ENCODE measurements at regions not wholly inside any gene's neighbourhood (a gene's known extent, or its start where the extent isn't known, plus 50 kb on each side); places are given as distances from the start of the nearest gene placed in this dataset.

GRCh38 chr5:61613679-61614078, 281.6 kb downstream of the ZSWIM6 start:
- no peak overlapping the region for H3K4me3 ChIP-seq (ENCODE audit: low read length)
- no peaks in the 10 kb centered on the region for H3K9me3 ChIP-seq (ENCODE audit: control insufficient read depth, low read length)
- no peaks in the 10 kb centered on the region for H3K4me1 ChIP-seq (ENCODE audit: control insufficient read depth, insufficient read depth, low read length)
- no peak overlapping the region for H3K9ac ChIP-seq (ENCODE audit: low read length)
- H3K36me3 ChIP-seq (ENCODE audit: control insufficient read depth, insufficient read depth, low read length) = no peaks in the 10 kb centered on the region
- no peaks in the 10 kb centered on the region for H3K27me3 ChIP-seq (ENCODE audit: control insufficient read depth, insufficient read depth, low read length)

- no peak overlapping the region for H3K4me3 ChIP-seq (ENCODE audit: low read length)
- no peak overlapping the region for H3K9ac ChIP-seq (ENCODE audit: low read length)
- H3K36me3 ChIP-seq (ENCODE audit: control insufficient read depth, insufficient read depth, low read length) = no peaks in the 10 kb centered on the region
- no peaks in the 10 kb centered on the region for H3K9me3 ChIP-seq (ENCODE audit: control insufficient read depth, low read length)
- no peaks in the 10 kb centered on the region for H3K27me3 ChIP-seq (ENCODE audit: control insufficient read depth, insufficient read depth, low read length)
- no peaks in the 10 kb centered on the region for H3K4me1 ChIP-seq (ENCODE audit: control insufficient read depth, insufficient read depth, low read length)
Measured at GRCh38 chr5:61614606-61615005, 282.5 kb downstream of the ZSWIM6 start.

GRCh38 chr5:61617039-61617438, 285.0 kb downstream of the ZSWIM6 start:
- Histone ChIP-seq H3K9me3 (ENCODE audit: control insufficient read depth, low read length) (no peaks in the 10 kb centered on the region), H3K36me3 (ENCODE audit: control insufficient read depth, insufficient read depth, low read length) (no peaks in the 10 kb centered on the region), H3K4me3 (ENCODE audit: low read length) (no peak overlapping the region)

GRCh38 chr5:61617995-61618525, 286.0 kb downstream of the ZSWIM6 start:
- Histone ChIP-seq H3K4me3 (ENCODE audit: low read length) (no peak overlapping the region), H3K9ac (ENCODE audit: low read length) (no peak overlapping the region), H3K27me3 (ENCODE audit: control insufficient read depth, insufficient read depth, low read length) (no peaks in the 10 kb centered on the region), H3K9me3 (ENCODE audit: control insufficient read depth, low read length) (no peaks in the 10 kb centered on the region), H3K36me3 (ENCODE audit: control insufficient read depth, insufficient read depth, low read length) (no peaks in the 10 kb centered on the region), H3K4me1 (ENCODE audit: control insufficient read depth, insufficient read depth, low read length) (peaks cover 10% of the 10 kb centered on the region)

More at GRCh38 chr5:61617039-61617438, 285.0 kb downstream of the ZSWIM6 start:
- no peaks in the 10 kb centered on the region for H3K27me3 ChIP-seq (ENCODE audit: control insufficient read depth, insufficient read depth, low read length)
- H3K9ac ChIP-seq (ENCODE audit: low read length) = no peak overlapping the region
- H3K4me1 ChIP-seq (ENCODE audit: control insufficient read depth, insufficient read depth, low read length) = peaks cover 10% of the 10 kb centered on the region

- Histone ChIP-seq H3K9me3 (ENCODE audit: control insufficient read depth, low read length) (no peaks in the 10 kb centered on the region), H3K9ac (ENCODE audit: low read length) (no peak overlapping the region), H3K27me3 (ENCODE audit: control insufficient read depth, insufficient read depth, low read length) (no peaks in the 10 kb centered on the region), H3K36me3 (ENCODE audit: control insufficient read depth, insufficient read depth, low read length) (no peaks in the 10 kb centered on the region), H3K4me1 (ENCODE audit: control insufficient read depth, insufficient read depth, low read length) (peaks cover 10% of the 10 kb centered on the region), H3K4me3 (ENCODE audit: low read length) (no peak overlapping the region)
Measured at GRCh38 chr5:61618577-61618976, 286.5 kb downstream of the ZSWIM6 start.

GRCh38 chr5:61619289-61619688, 287.2 kb downstream of the ZSWIM6 start:
- Histone ChIP-seq H3K9me3 (ENCODE audit: control insufficient read depth, low read length) (no peaks in the 10 kb centered on the region), H3K27me3 (ENCODE audit: control insufficient read depth, insufficient read depth, low read length) (no peaks in the 10 kb centered on the region), H3K9ac (ENCODE audit: low read length) (no peak overlapping the region), H3K36me3 (ENCODE audit: control insufficient read depth, insufficient read depth, low read length) (no peaks in the 10 kb centered on the region), H3K4me1 (ENCODE audit: control insufficient read depth, insufficient read depth, low read length) (peaks cover 10% of the 10 kb centered on the region), H3K4me3 (ENCODE audit: low read length) (no peak overlapping the region)

- no peak overlapping the region for H3K9ac ChIP-seq (ENCODE audit: low read length)
- H3K27me3 ChIP-seq (ENCODE audit: control insufficient read depth, insufficient read depth, low read length) = no peaks in the 10 kb centered on the region
- no peaks in the 10 kb centered on the region for H3K36me3 ChIP-seq (ENCODE audit: control insufficient read depth, insufficient read depth, low read length)
- peaks cover 12% of the 10 kb centered on the region for H3K4me1 ChIP-seq (ENCODE audit: control insufficient read depth, insufficient read depth, low read length)
- H3K9me3 ChIP-seq (ENCODE audit: control insufficient read depth, low read length) = no peaks in the 10 kb centered on the region
- H3K4me3 ChIP-seq (ENCODE audit: low read length) = no peak overlapping the region
Measured at GRCh38 chr5:61619777-61620518, 287.9 kb downstream of the ZSWIM6 start.

GRCh38 chr5:61620699-61621182, 288.7 kb downstream of the ZSWIM6 start:
- H3K27me3 ChIP-seq (ENCODE audit: control insufficient read depth, insufficient read depth, low read length) = no peaks in the 10 kb centered on the region
- H3K9me3 ChIP-seq (ENCODE audit: control insufficient read depth, low read length) = no peaks in the 10 kb centered on the region
- H3K9ac ChIP-seq (ENCODE audit: low read length) = no peak overlapping the region
- no peak overlapping the region for H3K4me3 ChIP-seq (ENCODE audit: low read length)
- no peaks in the 10 kb centered on the region for H3K36me3 ChIP-seq (ENCODE audit: control insufficient read depth, insufficient read depth, low read length)
- H3K4me1 ChIP-seq (ENCODE audit: control insufficient read depth, insufficient read depth, low read length) = peaks cover 17% of the 10 kb centered on the region

GRCh38 chr5:61621202-61621650, 289.2 kb downstream of the ZSWIM6 start:
- no peaks in the 10 kb centered on the region for H3K27me3 ChIP-seq (ENCODE audit: control insufficient read depth, insufficient read depth, low read length)
- no peaks in the 10 kb centered on the region for H3K36me3 ChIP-seq (ENCODE audit: control insufficient read depth, insufficient read depth, low read length)
- peaks cover 17% of the 10 kb centered on the region for H3K4me1 ChIP-seq (ENCODE audit: control insufficient read depth, insufficient read depth, low read length)
- H3K9me3 ChIP-seq (ENCODE audit: control insufficient read depth, low read length) = no peaks in the 10 kb centered on the region
- H3K4me3 ChIP-seq (ENCODE audit: low read length) = no peak overlapping the region
- H3K9ac ChIP-seq (ENCODE audit: low read length) = no peak overlapping the region

- H3K4me3 ChIP-seq (ENCODE audit: low read length) = no peak overlapping the region
- H3K9me3 ChIP-seq (ENCODE audit: control insufficient read depth, low read length) = no peaks in the 10 kb centered on the region
- H3K36me3 ChIP-seq (ENCODE audit: control insufficient read depth, insufficient read depth, low read length) = no peaks in the 10 kb centered on the region
- H3K9ac ChIP-seq (ENCODE audit: low read length) = no peak overlapping the region
- no peaks in the 10 kb centered on the region for H3K27me3 ChIP-seq (ENCODE audit: control insufficient read depth, insufficient read depth, low read length)
- H3K4me1 ChIP-seq (ENCODE audit: control insufficient read depth, insufficient read depth, low read length) = peaks cover 17% of the 10 kb centered on the region
Measured at GRCh38 chr5:61622156-61622555, 290.1 kb downstream of the ZSWIM6 start.

GRCh38 chr5:61623401-61624069, 291.5 kb downstream of the ZSWIM6 start:
- no peaks in the 10 kb centered on the region for H3K27me3 ChIP-seq (ENCODE audit: control insufficient read depth, insufficient read depth, low read length)
- peaks cover 17% of the 10 kb centered on the region for H3K4me1 ChIP-seq (ENCODE audit: control insufficient read depth, insufficient read depth, low read length)
- no peak overlapping the region for H3K9ac ChIP-seq (ENCODE audit: low read length)
- no peaks in the 10 kb centered on the region for H3K9me3 ChIP-seq (ENCODE audit: control insufficient read depth, low read length)
- no peaks in the 10 kb centered on the region for H3K36me3 ChIP-seq (ENCODE audit: control insufficient read depth, insufficient read depth, low read length)
- H3K4me3 ChIP-seq (ENCODE audit: low read length) = no peak overlapping the region

- Histone ChIP-seq H3K4me3 (ENCODE audit: low read length) (no peak overlapping the region), H3K27me3 (ENCODE audit: control insufficient read depth, insufficient read depth, low read length) (no peaks in the 10 kb centered on the region), H3K9me3 (ENCODE audit: control insufficient read depth, low read length) (no peaks in the 10 kb centered on the region), H3K4me1 (ENCODE audit: control insufficient read depth, insufficient read depth, low read length) (peaks cover 17% of the 10 kb centered on the region), H3K36me3 (ENCODE audit: control insufficient read depth, insufficient read depth, low read length) (no peaks in the 10 kb centered on the region), H3K9ac (ENCODE audit: low read length) (no peak overlapping the region)
Measured at GRCh38 chr5:61624553-61625136, 292.6 kb downstream of the ZSWIM6 start.
